GM12873 (cell line): ENCODE measurements at regions not wholly inside any gene's neighbourhood (a gene's known extent, or its start where the extent isn't known, plus 50 kb on each side); places are given as distances from the start of the nearest gene placed in this dataset.

Experiments
- CTCF ChIP-seq: IDR thresholded peaks from 2 replicates; pipeline ENCODE4 v1.5.1; 2012; ENCODE audit warnings: low read depth, mild to moderate bottlenecking, moderate library complexity, low read length, control low read depth; ENCODE audit not compliant: insufficient read depth; ENCODE audit errors: missing control alignments

- no peak for TF ChIP-seq CTCF
Measured at GRCh38 chr4:153906231-153906630, 117.3 kb upstream of the SFRP2 start.

- no peak for TF ChIP-seq CTCF
Measured at GRCh38 chr4:153905231-153905630, 116.3 kb upstream of the SFRP2 start.

- no peak for TF ChIP-seq CTCF
Measured at GRCh38 chr4:153904011-153904410, 115.1 kb upstream of the SFRP2 start.

- no peak for TF ChIP-seq CTCF
Measured at GRCh38 chr4:153901220-153901619, 112.3 kb upstream of the SFRP2 start.

- TF ChIP-seq CTCF = no peak
Measured at GRCh38 chr4:153900426-153900825, 111.5 kb upstream of the SFRP2 start.

- no peak for TF ChIP-seq CTCF
Measured at GRCh38 chr4:153890761-153891160, 101.9 kb upstream of the SFRP2 start.

GRCh38 chr4:153887217-153887616, 98.3 kb upstream of the SFRP2 start:
- no peak for TF ChIP-seq CTCF

GRCh38 chr4:153884325-153884724, 95.4 kb upstream of the SFRP2 start:
- TF ChIP-seq CTCF = no peak
